ENCODE measurements at regions not wholly inside any gene's neighbourhood (a gene's known extent, or its start where the extent isn't known, plus 50 kb on each side); places are given as distances from the start of the nearest gene placed in this dataset.
"Not testable (repeated sequence)": the region's sequence is repeated elsewhere in the genome, so short reads cannot be mapped to it uniquely, and the experiment has no call there.

DNA sequence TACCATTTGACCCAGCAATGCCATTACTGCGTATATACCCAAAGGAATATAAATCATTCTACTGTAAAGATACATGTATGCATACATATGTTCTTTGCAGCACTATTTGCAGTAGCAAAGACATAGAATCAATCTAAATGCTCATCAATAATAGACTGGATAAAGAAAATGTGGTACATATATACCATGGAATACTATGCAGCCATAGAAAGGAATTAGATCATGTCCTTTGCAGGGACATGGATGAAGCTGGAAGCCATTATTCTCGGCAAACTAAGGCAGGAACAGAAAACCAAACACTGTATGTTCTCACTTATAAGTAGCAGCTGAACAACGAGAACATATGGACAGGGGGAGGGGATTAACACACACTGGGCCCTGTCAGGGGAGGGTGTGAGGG is 54.8 kb upstream of the ZNF30 start:
- peak; percentile 6 for DNase-seq

DNA sequence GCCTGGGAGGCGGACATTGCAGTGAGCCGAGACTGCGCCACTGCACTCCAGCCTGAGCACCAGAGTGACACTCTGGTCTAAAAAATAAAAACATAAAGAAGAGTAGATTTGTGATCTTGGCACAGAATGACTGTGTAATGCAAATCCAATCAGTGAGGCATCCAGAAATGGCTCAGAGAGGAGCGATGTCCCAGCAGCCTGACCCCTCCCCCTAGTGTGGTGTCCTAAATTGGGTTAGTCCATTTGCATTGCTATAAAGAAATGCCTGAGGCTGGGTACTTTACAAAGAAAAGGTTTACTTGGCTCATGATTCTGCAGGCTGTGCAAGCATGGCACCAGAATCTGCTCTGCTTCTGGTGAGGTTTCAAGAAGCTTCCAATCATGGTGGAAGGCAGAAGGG is 59.1 kb upstream of the ZNF30 start:
- DNase-seq: no peak

DNA sequence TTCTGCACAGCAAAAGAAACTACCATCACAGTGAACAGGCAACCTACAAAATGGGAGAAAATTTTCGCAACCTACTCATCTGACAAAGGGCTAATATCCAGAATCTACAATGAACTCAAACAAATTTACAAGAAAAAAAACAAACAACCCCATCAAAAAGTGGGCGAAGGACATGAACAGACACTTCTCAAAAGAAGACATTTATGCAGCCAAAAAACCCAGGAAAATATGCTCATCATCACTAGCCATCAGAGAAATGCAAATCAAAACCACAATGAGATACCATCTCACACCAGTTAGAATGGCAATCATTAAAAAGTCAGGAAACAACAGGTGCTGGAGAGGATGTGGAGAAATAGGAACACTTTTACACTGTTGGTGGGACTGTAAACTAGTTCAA is 61.5 kb upstream of the ZNF30 start:
- DNase-seq: not testable (repeated sequence)

DNA sequence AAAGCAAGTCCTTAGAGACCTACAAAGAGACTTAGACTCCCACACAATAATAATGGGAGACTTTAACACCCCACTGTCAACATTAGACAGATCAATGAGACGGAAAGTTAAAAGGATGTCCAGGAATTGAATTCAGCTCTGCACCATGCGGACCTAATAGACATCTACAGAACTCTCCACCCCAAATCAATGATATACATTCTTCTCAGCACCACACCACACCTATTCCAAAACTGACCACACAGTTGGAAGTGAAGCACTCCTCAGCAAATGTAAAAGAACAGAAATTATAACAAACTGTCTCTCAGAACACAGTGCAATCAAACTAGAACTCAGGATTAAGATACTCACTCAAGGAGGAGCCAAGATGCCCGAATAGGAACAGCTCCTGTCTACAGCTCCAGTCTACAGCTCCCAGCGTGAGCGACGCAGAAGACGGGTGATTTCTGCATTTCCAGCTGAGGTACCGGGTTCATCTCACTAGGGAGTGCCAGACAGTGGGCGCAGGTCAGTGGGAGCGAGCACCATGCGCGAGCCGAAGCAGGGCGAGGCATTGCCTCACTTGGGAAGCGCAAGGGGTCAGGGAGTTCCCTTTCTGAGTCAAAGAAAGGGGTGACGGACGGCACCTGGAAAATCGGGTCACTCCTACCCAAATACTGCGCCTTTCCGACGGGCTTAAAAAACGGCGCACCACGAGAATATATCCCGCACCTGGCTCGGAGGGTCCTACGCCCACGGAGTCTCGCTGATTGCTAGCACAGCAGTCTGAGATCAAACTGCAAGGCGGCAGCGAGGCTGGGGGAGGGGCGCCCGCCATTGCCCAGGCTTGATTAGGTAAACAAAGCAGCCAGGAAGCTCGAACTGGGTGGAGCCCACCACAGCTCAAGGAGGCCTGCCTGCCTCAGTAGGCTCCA is 66.6 kb upstream of the ZNF30 start:
- peak; percentile 35 for DNase-seq

DNA sequence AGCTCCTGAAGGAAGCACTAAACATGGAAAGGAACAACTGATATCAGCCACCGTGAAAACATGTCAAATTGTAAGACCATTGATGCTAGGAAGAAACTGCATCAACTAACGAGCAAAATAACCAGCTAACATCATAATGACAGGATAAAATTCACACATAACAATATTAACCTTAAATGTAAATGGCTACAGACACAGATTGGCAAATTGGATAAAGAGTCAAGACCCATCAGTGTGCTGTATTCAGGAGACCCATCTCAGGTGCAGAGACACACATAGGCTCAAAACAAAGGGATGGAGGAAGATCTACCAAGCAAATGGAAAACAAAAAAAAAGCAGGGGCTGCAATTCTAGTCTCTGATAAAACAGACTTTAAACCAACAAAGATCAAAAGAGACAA is 67.4 kb upstream of the ZNF30 start:
- DNase-seq: not testable (repeated sequence)

DNA sequence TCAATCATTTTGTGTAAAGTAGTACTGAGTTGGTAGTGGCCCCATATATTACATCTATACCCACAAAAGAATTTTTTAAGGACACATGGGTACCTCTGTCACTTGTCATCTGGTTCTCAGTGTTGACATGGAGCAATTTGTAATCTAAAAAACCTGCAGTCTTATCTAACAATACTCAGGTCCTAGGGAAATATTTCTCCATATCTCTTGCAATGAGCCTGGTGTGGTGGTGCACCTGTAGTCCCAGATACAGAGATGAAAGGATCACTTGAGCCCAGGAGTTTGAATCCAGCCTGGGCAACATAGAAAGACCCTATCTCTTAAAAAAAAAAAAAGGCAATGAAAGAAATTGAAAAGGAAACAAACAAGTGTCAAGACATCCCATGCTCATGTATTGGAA is 70.7 kb upstream of the ZNF30 start:
- no peak for DNase-seq

DNA sequence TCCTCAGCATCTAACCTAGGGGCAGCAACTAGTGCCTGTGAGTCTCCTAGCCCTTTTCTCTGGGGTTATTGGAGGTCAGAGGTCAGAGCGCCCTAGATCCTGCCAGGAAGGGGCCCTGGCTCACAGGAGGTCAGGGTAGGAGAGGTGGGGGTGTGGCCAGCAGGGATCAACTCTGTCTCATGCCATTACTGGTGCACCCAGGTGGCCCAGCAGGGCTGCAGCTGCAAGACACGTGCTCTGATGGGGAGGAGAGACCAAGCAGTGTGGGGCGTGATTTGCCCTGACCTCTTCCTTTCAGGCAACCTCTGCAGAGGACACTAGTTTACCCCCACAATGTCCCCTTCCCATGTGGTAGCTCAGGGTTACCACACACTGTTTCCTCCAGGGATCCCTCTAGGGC is 73.3 kb upstream of the ZNF30 start:
- DNase-seq: no peak

DNA sequence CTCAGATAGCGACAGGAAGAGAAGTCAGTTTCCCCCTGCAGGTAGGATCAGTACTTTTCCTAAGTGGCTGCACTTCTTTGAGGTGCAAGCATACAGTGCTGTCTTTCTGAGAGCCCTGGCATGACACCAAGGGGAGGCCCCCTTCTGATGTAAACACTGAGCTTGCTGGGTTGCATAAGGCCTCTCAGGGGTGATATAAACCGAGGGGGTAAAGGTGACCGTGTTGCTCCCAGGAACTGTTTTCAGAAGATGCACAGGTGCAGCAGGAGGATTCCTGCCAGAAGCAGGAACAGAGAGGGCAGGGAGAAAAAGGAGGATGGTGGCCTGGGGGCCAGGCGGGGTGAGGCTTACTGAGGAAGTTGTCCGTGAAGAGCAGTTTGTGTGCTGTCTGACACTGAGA is 74.0 kb upstream of the ZNF30 start:
- DNase-seq: no peak

DNA sequence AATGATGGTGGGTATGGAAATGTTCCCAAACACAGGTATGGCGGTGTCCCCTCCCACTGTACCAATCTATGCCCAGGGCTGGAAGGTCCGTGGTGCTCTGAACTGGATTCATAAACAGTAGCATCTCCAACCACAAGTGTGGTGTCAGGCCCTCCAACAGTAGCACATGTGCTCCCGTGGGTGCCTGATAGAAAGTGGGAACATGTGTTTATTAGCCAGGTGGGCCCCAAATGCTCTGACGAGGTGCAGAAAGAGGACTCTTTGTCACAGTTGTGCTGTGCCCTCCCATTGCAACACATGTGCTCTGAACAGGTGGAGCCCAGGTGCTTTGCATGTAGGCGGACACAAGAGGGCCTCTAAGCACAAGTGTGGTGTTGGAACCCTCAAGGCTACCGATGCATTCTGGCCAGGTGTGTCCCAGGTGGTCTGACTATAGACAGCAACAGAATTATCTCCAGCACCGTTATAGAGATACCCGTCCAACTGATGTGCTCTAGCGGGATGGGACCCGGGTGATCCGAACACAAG is 75.4 kb upstream of the ZNF30 start:
- DNase-seq: peak; percentile 7

DNA sequence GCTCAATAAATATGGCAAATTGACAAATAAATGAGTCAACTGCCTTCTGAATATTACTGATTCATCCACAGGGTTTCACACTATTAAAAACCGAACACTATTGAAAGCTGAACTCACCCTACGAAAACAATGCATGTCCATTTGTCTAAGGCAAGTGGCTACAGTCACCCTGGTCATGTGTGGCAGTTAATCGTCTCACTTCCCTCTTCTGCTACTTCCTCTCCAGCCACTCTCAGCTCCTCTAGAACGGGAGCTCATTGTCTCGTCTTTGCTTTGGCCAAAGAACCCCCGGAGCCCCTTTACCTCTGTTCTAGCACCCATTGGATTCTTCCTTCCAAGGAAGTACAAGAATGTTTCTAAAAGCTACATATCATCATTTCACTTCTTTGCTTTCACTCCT is 74.4 kb upstream of the ZNF599 start:
- no peak for DNase-seq

DNA sequence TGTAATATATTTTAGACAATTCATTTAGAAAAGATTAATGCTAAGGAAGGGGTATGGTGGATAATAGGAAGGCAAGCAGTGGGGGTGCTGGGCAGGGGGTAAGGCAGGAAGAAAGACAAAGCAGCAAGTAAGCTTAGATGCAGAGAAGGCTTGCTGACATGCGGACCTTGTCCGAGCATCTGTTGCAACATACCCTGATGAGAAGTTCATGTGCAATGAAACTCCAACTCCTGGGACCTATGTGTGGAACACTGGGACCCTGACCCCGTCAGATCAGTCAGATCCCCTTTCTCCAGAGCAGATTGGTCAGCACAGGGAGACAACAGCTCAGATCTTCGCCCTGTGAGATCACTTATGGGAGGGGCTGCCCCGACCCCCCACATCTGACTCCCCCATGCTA is 71.3 kb upstream of the ZNF599 start:
- no peak for DNase-seq

DNA sequence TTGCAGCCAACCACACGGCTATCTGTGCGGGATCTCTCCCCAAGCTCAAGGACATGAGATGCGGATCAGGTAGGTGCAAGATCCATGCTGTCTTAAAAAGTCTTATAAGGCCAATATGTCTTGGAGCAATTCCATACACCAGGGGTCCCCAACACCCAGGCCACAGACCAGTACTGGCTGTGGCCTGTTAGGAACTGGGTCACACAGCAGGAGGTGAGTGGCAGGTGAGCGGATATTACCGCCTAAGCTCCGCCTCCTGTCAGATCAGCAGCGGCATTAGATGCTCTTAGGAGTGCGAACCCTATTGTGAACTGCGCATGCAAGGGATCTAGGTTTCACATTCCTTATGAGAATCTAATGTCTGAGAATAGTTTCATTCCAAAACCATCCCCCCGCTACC is 68.8 kb upstream of the ZNF599 start:
- DNase-seq: no peak

DNA sequence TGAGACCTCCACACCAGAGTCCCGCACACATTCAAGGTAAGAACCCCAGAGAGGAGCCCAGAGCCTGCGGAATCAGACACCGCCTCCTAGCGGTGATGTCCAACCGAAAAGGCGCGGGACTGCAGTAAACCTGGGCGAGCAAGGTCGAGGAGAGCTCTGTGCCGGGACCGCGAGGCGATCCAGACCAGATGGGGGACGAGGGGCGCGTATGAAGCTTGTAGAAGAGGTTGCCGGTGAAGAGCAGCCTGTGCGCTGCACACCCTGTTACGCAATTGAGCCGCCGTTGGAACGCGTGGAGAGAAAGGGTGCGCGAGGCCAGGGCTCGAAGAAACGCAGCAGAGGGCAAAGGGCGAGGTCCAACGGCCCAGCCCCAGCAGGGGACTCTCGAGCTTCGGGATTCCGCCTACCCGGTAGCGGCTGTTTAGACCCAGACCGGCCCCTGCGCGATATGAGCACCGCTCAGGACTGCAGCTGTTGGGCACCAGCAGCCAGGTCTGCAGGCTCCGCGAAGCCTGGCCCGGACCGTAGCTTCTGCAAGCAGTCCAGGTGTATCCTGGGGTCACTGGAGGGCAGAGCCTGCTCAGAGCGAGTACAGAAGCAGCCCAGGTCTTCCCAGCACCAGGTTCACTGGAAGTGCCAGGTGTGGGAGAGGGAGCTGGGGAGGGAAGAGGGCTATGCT is 65.9 kb upstream of the ZNF599 start:
- no peak for DNase-seq

DNA sequence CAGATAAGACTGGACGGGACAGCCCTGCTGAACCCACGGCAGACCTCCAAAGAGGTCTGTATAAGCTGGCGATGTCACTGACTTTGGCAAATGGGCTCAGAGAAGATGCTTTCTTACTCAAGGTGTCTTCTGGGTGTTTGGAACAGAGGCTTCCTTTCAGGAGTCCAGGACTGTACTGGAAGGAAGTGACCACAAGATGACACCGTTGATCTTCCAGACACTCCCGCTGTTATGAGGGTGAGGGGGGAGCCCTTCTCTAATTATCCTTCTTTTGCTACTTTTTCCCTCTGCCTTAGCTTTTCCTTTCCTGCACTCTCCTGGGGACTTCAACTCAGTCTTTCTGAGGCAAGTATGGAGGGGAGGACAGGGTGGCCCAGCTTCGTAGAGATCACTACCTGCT is 65.2 kb upstream of the ZNF599 start:
- no peak for DNase-seq

DNA sequence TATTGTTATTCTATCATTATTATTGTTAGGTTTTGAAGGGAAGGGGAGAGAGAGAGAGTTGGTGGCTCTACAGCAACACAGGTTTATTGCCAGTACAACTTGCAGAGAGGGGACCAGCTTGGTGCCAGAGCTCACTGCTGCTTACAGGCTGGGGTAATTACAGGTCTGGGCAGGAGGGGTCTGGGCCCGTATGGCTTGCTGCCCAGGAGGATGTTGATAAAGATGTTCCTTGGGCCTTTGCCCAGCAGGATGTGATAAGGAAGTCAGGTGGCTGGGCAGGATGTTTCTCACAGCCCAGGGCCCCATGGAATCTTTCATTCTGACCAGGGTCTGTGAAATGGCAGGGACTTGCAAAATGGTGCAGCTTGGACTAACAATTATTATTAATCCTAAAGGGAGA is 64.2 kb upstream of the ZNF599 start:
- no peak for DNase-seq

DNA sequence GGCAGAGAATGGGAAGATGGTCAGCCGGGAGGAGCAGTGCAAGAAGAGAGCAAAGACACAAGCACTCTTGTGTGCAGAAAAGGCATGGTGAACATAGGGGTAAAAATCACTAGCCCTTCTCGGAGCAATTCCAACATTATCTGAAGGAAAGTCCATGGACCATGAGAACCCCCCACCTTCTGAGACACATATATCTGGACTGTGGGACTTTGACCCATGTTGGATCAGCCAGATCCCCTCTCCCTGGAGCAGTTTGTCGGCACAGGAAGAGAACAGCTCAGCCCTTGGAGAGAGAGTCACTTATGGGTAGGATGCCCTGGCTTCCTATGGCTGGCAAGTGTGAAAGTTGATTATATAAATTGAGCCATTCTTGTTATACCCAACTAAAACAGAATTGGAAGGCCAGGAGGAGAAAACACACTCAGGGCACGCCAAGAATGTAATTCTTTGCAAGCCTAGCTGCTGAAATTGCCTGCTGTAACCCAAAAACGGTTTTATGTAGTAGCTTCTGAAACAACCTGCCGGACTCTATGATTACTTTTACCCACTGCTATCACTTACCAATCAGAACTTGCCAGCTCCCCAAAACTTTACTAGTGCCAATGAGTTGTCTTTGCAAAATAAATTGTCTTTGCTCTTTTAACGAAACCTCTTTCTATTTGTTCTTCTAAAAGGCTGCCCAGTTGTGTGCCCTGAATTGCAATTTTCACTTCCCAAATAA is 62.8 kb upstream of the ZNF599 start:
- no peak for DNase-seq

DNA sequence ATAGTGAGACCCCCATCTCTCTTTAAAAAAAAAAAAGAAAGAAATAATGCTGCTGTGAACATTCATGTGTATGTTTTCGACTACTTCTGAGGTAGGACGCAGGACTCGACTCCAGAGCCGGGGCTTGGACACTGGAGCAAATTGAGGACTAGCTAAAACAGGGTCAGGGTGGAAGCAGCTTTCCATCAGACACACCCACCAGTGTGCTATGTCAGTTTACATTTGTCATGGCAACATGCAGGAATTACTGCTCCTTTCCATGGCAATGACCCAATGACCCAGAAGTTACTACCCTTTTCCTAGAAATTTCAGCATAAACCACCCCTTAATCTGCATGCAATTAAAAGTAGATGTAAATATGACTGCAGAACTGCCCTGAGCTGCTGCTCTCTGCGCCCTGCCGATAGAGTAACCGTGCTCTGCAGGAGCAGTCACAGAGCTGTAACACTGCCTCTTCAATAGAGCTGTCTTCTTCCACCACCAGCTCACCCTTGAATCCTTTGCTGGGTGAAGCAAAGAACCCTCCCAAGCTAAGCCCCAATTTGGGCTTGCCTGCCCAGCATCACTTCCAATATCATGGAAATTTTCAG is 61.6 kb upstream of the ZNF599 start:
- no peak for DNase-seq

DNA sequence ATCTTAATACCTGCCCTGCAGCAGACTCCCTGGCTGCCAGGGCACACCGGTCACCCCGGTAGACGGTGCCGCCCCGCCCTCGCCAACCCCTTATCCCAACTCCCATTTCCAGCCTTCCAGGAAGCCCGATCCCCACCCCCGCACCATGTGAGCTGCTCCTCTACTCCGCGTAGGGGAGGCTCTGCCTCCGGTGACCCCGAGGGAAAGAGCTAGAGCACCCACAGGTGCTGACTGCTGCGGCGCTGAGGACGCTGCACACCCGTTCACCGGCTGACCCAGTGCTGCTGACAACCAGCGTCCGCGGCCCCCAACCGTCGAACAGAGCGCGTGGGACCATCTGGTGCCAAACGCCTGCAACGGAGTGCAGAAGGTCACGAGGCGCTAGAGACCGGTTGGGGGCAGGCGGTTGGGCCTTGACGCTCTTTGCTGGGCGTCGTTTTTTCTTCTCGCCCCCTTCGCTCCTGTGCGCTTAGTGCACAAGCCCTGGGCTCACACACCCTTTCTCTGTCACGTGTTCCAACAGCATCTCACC is 59.6 kb upstream of the ZNF599 start:
- DNase-seq: no peak

DNA sequence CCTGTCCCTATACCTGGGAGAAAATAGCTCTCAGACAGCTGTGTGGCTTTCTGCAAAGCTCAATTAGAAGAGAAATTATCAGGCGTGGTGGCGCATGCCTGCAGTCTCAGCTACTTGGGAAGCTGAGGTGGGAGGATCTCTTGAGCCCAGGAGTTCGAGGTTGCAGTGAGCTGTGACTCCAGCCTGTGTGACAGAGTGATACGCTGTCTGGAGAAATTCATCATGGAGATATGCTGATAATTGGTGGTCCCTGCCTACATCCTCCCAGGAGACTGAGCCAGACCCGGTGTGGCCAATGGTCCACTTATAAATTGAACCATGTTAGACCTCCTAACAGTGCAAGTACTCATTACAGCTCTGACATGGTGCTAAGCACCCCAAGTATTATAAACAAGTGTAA is 58.7 kb upstream of the ZNF599 start:
- no peak for DNase-seq

DNA sequence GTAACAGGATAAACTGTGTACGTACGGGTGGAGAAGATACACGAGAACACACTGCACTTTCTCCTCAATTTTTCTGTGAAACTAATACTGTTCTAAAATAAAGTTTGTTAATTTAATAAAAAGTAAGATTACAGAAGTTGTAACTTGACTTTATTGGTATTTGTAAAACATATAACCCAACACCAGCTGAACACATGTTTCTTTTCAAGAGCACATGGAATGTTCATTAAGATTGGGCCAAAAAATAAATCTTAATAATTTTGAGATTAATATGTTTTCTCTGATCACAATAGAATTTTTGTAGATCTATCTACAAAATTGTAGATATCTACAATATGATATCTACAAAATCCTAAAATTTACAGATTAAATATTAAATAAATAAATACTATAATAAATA is 55.1 kb upstream of the ZNF599 start:
- DNase-seq: no peak

DNA sequence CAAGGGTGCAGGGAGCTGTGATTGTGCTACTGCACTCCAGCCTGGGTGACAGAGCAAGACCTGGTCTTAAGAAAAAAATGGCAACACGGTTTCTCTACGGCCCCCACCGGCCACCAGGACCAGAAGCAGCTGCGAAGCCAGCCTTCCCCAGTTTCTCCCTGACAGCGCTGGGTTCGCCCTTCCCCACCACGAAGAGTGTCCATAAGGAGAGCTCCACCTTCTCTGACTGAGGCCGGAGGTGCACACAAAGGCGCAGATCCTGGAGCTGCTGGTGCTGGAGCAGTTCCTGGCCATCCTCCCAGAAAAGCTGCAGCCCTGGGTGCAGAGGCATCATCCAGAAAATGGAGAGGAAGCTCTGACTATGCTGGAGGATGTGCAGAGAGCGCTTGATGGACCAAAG is 52.2 kb upstream of the ZNF599 start:
- DNase-seq: no peak

DNA sequence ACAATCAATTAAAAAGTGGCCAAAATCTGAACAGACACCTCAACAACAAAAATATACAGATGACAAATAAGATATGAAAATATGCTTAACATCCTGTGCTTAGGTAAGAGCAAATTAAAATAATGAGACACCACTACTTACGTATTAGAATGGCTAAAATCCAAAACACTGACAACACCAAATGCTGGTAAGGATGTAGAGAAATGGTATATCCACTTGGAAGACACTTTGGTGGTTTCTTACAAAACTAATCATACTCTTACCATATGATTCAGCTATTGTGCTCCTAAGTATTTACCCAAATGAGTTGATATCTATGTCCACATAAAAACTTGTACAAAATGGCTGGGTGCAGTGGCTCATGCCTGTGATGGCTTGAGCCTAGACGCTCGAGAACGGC is 51.7 kb upstream of the ZNF599 start:
- no peak for DNase-seq
